ENCODE measurements at regions not wholly inside any gene's neighbourhood (a gene's known extent, or its start where the extent isn't known, plus 50 kb on each side); places are given as distances from the start of the nearest gene placed in this dataset.

DNA sequence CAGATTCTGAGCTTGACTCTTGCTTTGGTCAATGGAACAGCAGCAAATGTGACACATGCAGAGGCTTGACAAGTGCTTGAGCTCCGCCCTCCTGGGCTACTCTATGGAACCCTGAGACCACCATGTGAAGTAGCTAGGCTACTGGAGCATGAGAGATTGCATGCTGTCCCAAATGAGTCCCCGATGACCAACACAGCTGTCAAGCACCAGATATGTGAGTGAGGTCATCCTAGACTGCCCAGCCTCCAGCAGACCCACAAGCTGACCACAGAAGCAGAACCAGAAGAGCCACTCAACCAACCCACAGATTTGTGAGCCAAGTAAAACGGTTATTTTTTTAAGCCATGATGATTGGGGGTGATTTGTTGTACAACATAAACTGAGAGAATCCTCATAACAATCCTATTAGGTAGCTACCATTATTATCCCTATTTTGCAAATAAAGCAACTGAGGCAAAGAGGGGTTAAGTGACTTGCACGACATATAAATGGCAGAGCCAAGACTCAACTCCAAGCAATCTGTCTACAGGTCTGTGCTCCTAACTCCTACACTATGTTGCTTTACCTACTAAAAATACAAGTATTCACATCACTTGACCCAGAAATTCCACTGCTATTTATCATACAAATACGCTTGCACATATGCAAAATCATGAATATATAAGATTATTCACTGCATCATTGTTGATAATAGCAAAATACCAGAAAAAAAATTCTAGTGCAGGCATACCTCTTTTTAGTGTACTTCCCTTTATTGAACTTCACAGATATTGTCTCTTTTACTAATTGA is 136.2 kb downstream of the NDUFA12 start:
- no peak for TF ChIP-seq FOXP2 (optimal IDR thresholded peaks at IDR 0.05; ENCODE audit: borderline replicate concordance, extremely low read depth, extremely low read length, insufficient read depth)
- no peak for TF ChIP-seq POLR2AphosphoS5 (IDR thresholded peaks at IDR 0.05; ENCODE audit: low read depth, low read length)
- no peak for TF ChIP-seq REST (IDR thresholded peaks at IDR 0.05; ENCODE audit: insufficient read depth in 1 of 2, low read depth in 2 of 2, low read length in 2 of 2)
- no peak for TF ChIP-seq TAF1 (IDR thresholded peaks at IDR 0.05; ENCODE audit: borderline replicate concordance, insufficient read depth, low read length)

All from PFSK-1 (cell line).